GM12874 (cell line): ENCODE measurements at regions not wholly inside any gene's neighbourhood (a gene's known extent, or its start where the extent isn't known, plus 50 kb on each side); places are given as distances from the start of the nearest gene placed in this dataset.

Source experiments
- CTCF ChIP-seq: IDR thresholded peaks from 2 replicates; pipeline ENCODE4 v1.5.1; 2011; ENCODE audit warnings: low read depth, mild to moderate bottlenecking, control low read depth, low read length, moderate library complexity; ENCODE audit not compliant: insufficient read depth

DNA sequence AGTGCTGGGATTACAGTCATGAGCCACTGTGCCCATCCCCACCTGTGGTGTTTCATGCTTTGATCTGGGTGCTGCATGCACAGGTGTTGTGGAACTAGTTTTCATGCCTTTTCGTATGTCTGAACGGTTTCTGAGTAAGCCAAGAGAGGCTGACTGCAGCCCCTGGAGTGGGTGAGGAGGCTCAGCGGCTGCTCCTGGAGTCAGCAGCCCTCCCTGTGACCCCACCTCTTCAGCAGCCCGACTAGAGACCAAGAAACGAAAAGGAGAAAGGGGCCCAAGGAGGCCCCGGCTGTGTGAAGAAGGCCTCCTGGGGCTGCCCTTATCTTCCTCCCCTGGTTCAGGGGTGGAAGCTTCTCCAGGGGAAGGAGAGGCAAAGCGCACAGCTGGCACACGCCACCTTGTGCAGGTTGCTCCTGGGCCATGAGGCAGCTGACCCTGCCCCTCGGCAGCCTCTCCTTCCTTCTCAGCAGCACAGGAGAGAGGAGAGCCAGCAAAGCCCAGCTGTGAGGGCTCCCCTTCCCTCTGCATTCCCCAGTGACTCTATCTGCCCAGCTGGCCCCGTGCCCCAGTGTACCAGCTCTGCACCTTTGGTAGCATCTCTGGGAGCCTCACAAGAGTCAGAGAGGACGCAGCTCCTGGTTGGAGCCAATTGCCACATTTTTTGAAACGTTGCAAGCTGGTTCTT lies 182.5 kb upstream of the HS6ST1 start:
- no peak for TF ChIP-seq CTCF

DNA sequence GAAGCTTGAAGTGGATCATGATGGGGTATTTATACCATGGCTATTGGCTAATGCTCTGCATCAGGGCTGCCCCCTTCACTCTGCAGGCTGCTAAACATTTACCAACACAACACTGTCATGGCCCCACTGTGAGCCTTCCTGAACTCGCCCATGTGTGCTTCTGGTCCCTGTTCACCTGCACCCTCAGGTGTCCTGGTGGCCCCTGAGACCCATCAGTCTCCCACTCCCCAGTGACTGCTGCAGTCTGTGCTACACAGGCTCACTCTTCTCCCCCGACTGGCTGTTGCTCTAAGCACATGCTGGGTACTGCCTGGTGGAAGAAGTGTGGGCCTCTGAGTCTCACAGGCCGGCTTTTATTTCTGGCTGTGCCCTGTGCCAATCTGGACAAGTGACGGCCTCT lies 183.0 kb upstream of the HS6ST1 start:
- no peak for TF ChIP-seq CTCF

DNA sequence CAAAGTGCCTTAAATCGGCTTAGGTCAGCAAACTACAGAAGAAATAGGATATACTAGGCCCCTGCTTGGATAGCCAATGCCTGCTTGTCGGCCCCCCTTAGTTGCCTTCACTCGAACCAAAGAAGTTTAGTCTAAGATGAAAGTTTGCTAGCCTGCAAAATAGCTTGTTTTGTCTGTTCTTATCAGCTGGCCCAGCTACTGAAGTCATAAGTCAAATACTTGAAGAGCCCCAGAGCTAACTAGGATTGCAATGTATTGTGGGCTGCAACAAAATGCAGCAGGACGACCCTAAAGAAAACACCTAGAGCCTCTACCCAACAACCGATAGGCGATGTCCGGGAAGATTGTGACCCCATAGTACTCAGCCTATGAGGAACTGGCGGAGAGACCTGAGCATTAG lies 183.5 kb upstream of the HS6ST1 start:
- no peak for TF ChIP-seq CTCF

- TF ChIP-seq CTCF, result no peak
Measured at GRCh38 chr2:128502638-128503246, 184.1 kb upstream of the HS6ST1 start.

- no peak for TF ChIP-seq CTCF
Measured at GRCh38 chr2:128503399-128504245, 185.0 kb upstream of the HS6ST1 start.

GRCh38 chr2:128504246-128505149 lies 185.8 kb upstream of the HS6ST1 start:
- TF ChIP-seq CTCF, result no peak
